GM18907 (cell line): ENCODE measurements at regions not wholly inside any gene's neighbourhood (a gene's known extent, or its start where the extent isn't known, plus 50 kb on each side); places are given as distances from the start of the nearest gene placed in this dataset.

Experiments used
- ATAC-seq: cut with Tn5 transposase; IDR thresholded peaks from one replicate; pipeline ENCODE4 v1.9.1; 2021; ENCODE audit warnings: mild to moderate bottlenecking, moderate library complexity; ENCODE audit not compliant: unreplicated experiment

DNA sequence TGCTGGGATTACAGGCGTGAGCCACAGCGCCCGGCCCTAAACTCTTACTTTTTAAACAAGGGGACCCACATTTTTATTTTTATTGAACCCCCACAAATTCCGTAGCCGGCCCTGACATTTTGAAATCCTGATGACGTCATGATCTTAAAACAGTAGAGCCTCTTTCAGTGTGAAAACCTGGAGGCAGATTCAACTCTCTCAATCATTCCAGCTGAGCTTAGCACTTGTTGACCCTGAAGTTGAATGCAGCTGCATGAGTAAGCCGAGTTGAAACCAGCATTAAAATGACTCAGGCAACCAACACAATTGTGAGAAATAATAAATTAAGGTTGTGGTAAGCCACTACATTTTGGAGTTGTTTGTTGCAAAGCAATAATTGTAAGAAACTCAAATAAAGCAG, 93.9 kb upstream of the ADGRL4 start:
- ATAC-seq: no peak

DNA sequence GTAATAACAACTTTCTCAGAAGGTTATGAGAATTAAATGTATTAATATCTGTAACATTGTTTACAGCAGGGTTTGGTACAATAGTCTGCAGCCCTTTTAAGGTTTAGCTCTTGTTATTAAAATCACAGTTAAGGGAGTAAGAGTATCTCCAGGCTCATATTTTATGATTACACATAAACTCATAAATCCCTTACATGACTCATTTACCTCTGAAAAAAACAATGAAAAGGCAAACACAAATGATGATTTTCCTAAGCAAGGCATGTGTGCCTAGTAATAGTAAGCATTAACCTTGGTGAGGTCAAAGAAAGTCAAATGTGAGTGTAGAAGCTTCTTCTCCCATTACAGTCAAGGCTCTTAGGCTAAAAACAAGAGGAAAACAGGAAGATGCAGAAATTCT, 84.5 kb upstream of the ADGRL4 start:
- no peak for ATAC-seq

DNA sequence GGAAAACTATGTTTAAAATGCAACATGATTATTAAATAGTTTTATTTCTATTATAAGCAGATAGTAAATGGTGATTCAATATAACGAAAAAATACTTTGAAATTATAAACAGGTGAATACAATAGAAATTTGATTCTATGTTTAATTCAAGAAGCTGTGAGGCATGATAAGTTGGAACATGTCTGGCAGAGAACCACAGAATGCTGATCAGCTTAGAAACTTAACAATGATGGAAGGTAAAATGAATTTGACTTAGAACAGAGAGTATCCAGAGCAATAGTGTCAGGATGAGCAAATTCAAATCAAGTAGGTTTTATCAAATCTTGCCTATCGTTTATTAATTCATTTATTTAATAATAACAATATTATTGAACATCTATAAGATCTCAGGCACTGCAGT, 83.4 kb upstream of the ADGRL4 start:
- no peak for ATAC-seq

DNA sequence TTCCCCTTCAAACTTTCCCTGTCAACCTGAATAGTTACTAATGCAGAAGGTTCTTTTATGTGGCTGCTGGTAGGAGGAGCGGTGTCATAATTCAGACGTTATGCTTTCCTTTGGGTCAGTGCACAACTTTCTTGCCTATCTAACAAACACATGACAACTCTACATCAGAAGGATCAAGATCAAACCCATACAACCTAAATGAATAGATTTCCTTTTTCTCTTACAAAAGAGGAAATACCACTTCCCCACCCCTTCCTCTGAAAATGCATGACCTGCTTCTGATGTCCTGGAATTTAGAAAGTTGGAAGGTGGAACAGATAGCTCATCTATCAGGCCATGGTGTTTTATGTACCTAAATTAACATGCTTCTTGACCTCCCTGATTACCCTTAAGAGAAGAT, 75.7 kb upstream of the ADGRL4 start:
- no peak for ATAC-seq

DNA sequence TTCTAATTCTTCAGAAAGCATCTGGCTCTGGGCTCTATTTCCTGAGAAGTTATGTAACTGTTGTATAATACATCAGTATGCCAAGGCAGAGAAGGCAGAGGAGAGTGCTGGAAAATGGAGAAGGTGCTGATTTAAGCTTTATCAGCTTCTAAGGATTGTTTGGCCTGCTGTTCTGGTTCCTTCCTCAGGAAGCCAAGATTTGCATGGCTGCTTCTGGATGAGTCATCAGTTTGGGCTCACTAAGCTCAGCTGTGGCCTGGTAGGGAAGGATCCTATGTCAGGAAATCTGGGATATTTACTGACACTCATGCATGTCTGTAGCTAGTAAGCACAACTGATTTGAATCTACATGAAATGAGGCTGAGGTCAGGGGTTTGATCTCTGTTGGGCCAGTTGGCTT, 73.2 kb upstream of the ADGRL4 start:
- no peak for ATAC-seq

DNA sequence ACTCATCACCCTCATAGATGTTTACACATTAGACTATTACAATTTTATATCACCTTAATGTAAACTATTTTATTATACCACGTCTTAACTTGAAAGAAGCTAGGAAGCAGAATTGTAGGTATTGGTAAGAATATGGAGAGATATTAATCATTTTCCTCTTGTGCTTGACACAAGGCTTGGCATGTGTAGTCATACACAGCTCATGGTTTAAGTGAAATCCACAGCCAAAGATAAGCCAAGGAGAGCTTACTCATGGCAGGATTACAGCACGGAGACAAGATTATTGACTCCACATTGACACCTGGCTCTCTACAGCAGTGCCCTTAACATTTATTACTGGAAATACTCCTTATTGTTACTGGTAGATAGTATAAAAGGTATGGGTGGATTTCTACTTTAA, 68.4 kb upstream of the ADGRL4 start:
- no peak for ATAC-seq

DNA sequence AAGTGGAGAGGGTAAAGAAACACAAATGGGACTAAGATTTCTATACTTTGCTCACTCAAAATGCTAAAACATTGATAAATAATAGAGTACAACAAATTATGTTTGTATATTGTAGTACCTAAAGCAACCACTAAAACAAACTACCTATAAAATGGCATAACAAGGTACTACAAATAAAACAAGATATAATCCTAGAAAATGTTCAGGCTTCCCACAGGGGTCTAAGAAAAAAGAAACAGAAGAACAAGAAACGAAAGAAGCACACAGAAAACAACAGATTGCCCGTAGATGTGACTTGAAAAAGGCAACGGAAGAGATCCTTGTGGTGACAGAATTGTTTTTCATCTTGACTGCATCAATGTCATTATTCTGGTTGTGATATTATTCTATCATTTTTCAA, 63.3 kb upstream of the ADGRL4 start:
- no peak for ATAC-seq

DNA sequence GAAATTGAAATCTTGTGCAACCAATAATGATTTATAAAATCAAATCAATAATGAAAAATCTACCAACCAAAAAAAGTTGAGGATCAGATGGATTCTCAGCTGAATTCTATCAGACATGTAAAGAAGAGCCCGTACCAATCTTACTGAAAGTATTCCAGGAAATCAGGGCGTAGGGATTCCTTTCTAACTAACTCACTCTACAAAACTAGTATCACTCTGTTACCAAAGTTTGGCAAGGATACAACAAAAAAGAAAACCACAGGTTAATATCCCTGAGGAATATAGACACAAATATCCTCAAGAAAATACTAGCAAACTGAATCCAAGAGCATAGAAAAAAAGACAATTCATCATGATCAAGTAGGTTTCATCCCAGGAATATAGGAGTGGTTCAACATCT, 52.8 kb upstream of the ADGRL4 start:
- no peak for ATAC-seq
